ENCODE measurements at regions not wholly inside any gene's neighbourhood (a gene's known extent, or its start where the extent isn't known, plus 50 kb on each side); places are given as distances from the start of the nearest gene placed in this dataset.
A peak's percentile ranks its signal among the peaks of the same experiment; 100 is the strongest.

- intact Hi-C loops (cut with micrococcal nuclease), result no loop called here
- ATAC-seq (no peak), DNase-seq (no peak)
Observed at GRCh38 chr3:127408684-127409420, 121.0 kb upstream of the PRR20G start.

GRCh38 chr3:127408022-127408683 lies 120.3 kb upstream of the PRR20G start:
- ATAC-seq (no peak), DNase-seq (no peak)
- intact Hi-C loops (cut with micrococcal nuclease), result no loop called here

- DNase-seq (no peak), ATAC-seq (no peak)
- intact Hi-C loops (cut with micrococcal nuclease), result no loop called here
Observed at GRCh38 chr3:127407026-127407939, 119.4 kb upstream of the PRR20G start.

GRCh38 chr3:127406309-127407025 lies 118.6 kb upstream of the PRR20G start:
- ATAC-seq, result no peak
- no peak for DNase-seq
- intact Hi-C loops (cut with micrococcal nuclease), result no loop called here

GRCh38 chr3:127405791-127406190 lies 117.9 kb upstream of the PRR20G start:
- no peak for ATAC-seq
- DNase-seq, result no peak
- intact Hi-C loops (cut with micrococcal nuclease), result no loop called here

GRCh38 chr3:127405010-127405598 lies 117.3 kb upstream of the PRR20G start:
- ATAC-seq, result no peak
- intact Hi-C loops (cut with micrococcal nuclease), result no loop called here
- DNase-seq, result no peak

- intact Hi-C loops (cut with micrococcal nuclease), result no loop called here
- DNase-seq (no peak), ATAC-seq (no peak)
Observed at GRCh38 chr3:127404221-127405009, 116.6 kb upstream of the PRR20G start.

GRCh38 chr3:127403795-127404194 lies 115.9 kb upstream of the PRR20G start:
- no peak for DNase-seq
- ATAC-seq, result no peak
- intact Hi-C loops (cut with micrococcal nuclease), result no loop called here

- ATAC-seq (no peak), DNase-seq (no peak)
- intact Hi-C loops (cut with micrococcal nuclease), result no loop called here
Observed at GRCh38 chr3:127399154-127399553, 111.3 kb upstream of the PRR20G start.

- ATAC-seq (no peak), DNase-seq (no peak)
- intact Hi-C loops (cut with micrococcal nuclease), result no loop called here
Observed at GRCh38 chr3:127396473-127396872, 108.6 kb upstream of the PRR20G start.

GRCh38 chr3:127395663-127396355 lies 108.0 kb upstream of the PRR20G start:
- intact Hi-C loops (cut with micrococcal nuclease), result no loop called here
- ATAC-seq, result no peak

GRCh38 chr3:127394984-127395662 lies 107.3 kb upstream of the PRR20G start:
- DNase-seq (peak; percentile 20), ATAC-seq (no peak)
- intact Hi-C loops (cut with micrococcal nuclease), result no loop called here

More at GRCh38 chr3:127395663-127396355, 108.0 kb upstream of the PRR20G start:
- no peak for DNase-seq

- ATAC-seq, result no peak
- intact Hi-C loops (cut with micrococcal nuclease), result no loop called here
- DNase-seq, result no peak
Observed at GRCh38 chr3:127394031-127394430, 106.2 kb upstream of the PRR20G start.

- ATAC-seq (no peak), DNase-seq (peak; percentile 11)
- intact Hi-C loops (cut with micrococcal nuclease), result no loop called here
Observed at GRCh38 chr3:127393131-127393820, 105.4 kb upstream of the PRR20G start.

GRCh38 chr3:127392156-127392490 lies 104.3 kb upstream of the PRR20G start:
- no peak for ATAC-seq
- intact Hi-C loops (cut with micrococcal nuclease), result no loop called here
- DNase-seq, result peak; percentile 9

- no peak for ATAC-seq
- DNase-seq, result peak; percentile 14
- intact Hi-C loops (cut with micrococcal nuclease), result no loop called here
Observed at GRCh38 chr3:127391436-127392155, 103.8 kb upstream of the PRR20G start.
